GM13976 (cell line): ENCODE measurements at regions not wholly inside any gene's neighbourhood (a gene's known extent, or its start where the extent isn't known, plus 50 kb on each side); places are given as distances from the start of the nearest gene placed in this dataset.

Experiments used
- DNase-seq: peaks from one replicate; pipeline ENCODE4 v3.0.0; 2012; ENCODE audit warnings: low spot score
- in situ Hi-C: fragments of 300-500 bp; cut with MboI; formaldehyde crosslinking; loops from one replicate; pipeline ENCODE4 v1.12.0; 2022; ENCODE audit warnings: low sequenced_read_pairs, mixed read lengths, inconsistent platforms; ENCODE audit not compliant: unreplicated experiment
- TF ChIP-seq, protein P1 (sequence below): IDR thresholded peaks from 2 replicates; pipeline ENCODE4 v1.5.1; 2012; ENCODE audit warnings: borderline replicate concordance, mild to moderate bottlenecking; ENCODE audit not compliant: insufficient read depth; ENCODE audit errors: extremely low read depth, missing control alignments, control extremely low read depth

DNA sequence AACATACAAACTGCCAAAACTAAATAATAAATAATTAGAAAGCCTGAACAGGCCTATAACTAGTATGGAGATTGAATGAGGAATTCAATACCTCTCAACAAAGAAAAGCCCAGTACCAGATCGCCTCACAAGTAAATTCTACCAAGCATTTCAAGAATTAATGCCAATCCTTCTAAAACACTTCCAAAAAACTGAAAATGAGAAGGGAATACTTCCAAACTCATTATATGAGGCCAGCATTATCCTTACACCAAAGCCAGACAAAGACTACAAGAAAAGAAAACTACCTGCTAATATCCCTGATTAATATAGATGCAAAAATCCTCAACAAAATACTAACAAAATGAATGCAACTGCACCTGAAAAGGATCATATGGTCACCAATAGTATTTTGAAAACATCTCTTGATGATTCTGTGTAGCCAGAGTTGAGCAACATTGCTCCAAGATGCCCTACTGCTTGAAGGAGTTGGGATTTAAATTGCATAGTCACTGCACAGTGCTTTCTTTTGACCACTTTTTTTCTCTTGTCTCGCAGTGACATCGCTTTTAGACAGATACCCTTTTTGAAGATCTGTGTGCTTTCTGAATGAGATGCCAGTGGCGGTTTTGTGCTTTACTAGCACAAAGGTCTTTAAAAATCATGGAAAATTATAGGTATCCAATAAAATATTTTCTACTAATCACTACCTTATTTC is 487.2 kb upstream of the RASGRP1 start:
- no peak for DNase-seq
- in situ Hi-C loops = no loop called here
- TF ChIP-seq, protein P1, sequence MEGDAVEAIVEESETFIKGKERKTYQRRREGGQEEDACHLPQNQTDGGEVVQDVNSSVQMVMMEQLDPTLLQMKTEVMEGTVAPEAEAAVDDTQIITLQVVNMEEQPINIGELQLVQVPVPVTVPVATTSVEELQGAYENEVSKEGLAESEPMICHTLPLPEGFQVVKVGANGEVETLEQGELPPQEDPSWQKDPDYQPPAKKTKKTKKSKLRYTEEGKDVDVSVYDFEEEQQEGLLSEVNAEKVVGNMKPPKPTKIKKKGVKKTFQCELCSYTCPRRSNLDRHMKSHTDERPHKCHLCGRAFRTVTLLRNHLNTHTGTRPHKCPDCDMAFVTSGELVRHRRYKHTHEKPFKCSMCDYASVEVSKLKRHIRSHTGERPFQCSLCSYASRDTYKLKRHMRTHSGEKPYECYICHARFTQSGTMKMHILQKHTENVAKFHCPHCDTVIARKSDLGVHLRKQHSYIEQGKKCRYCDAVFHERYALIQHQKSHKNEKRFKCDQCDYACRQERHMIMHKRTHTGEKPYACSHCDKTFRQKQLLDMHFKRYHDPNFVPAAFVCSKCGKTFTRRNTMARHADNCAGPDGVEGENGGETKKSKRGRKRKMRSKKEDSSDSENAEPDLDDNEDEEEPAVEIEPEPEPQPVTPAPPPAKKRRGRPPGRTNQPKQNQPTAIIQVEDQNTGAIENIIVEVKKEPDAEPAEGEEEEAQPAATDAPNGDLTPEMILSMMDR = no peak

DNA sequence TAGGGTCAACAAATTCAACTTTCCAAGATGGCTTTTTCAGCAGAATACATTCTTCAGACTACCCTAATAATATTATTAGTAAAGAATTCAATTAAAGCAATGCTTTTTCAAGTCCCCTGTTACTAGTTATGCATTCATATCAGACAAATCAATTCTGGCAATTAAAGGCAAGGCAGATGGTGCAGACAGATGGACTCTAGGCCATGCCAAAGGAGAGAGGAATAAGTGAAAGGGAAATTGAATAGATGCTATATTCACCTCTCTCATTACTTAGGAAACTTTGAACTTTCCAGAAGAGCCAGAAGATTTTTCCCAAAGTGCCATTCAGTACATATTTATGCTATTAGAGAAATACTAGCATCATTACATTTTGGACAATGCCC is 487.7 kb upstream of the RASGRP1 start:
- in situ Hi-C loops = no loop called here
- DNase-seq = no peak
- TF ChIP-seq, protein P1 = no peak

DNA sequence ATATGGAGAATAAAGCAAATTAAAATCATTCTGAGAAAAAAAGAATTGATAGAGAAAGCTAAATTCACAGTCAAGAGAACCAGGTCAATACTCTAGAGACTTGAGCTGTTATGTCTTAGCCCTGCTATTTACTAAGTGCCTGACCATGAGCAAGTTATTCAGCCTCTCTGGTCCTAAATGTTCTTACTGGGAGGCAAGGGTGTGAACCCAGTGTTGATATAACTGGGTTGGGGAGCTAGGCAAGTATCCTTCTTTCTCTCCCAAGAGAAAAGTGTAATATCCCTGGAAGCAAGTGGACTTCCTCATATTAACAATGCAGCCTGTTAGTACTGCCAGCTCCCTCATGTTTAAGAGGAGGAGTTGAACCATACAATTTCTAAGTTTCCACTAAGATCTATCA is 488.9 kb upstream of the RASGRP1 start:
- TF ChIP-seq, protein P1 = no peak
- in situ Hi-C loops = no loop called here
- no peak for DNase-seq

DNA sequence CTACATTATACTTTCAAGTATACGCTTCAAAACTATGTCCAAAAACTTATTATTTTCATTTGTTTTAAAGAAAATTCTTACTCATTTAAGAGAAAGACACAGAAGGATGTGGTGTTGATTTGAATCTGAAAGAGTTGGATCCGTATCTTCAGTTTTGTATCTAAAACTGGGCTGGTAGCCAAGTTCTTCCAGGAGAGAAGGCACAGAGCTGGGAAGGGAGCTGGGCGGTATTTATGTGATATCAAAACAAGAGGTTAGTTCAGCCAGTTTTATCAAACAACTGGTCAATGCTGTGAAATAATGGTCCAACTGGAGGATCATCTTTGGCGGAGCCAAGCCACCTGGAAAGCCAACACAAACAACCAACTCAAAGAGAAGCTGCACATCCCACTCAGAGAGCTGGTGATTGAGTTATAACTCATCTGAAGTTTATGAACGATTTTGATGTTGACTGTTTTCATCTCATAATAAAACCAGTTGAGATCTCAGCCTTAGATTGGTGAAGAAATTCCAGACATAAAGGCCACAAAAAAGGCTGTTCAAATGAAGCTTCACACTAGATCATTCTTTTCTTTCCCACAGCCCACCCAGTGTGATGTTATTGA is 489.6 kb upstream of the RASGRP1 start:
- in situ Hi-C loops = no loop called here
- TF ChIP-seq, protein P1 = no peak
- no peak for DNase-seq

DNA sequence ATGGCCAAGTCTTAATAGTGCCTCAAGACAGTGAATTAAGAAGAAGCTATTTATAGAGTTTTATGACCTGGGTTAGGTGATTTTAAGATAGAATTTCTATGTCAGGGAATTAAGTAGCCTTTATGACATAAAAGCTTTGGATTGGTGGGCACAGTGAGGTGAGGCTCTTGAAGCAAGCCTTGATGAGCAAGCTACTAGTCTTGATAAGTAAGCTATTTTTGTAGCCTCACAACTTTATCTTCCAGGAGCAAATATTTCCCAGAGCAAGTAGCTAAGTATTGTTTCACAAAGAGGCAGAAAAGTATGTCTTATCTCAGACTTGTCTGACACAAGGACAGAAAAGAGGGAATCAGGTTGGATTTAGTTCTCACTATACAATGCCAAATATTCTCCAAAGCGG is 491.7 kb upstream of the RASGRP1 start:
- TF ChIP-seq, protein P1 = no peak
- DNase-seq = no peak
- in situ Hi-C loops = no loop called here

DNA sequence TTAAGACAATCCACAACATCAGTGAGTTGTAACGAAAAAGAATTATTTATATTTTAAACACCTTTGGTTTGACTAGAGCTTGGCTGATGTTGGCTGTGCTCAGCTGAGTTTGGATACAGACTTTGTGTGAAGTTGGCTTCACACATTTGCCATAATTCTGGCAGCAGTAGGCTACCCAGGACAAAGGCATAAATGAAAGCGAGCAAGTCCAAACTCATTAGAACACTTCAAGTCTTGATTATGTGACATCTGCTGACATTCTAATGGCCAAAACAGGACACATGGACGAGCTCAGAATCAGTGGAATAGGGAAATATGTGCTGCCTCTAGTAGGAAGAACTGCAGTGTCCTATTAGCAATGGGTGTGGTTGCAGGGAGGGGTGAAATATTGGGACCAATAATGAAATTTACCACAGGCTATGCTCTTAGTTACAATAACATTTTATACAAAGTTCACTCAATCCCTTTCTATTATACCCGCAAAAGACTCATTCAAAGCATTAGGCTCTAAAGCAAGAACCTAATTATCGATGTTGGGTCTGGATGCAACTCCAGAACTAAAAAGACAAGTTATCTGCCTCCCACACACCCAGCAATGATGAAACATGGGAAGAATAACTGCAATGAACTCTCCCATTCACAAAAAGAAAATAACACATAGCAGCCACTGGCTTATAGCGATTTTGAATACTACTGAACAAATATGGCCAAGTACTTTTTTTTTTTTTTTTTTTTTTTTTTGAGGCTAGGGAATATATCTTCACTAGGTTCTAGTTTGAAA is 493.9 kb upstream of the RASGRP1 start:
- in situ Hi-C loops = no loop called here
- TF ChIP-seq, protein P1 = no peak
- DNase-seq = no peak
